GM23248 (cell line): ENCODE measurements at regions not wholly inside any gene's neighbourhood (a gene's known extent, or its start where the extent isn't known, plus 50 kb on each side); places are given as distances from the start of the nearest gene placed in this dataset.

Source experiments
- EZH2 ChIP-seq: fragments of 200-600 bp; sonication (generic); IDR thresholded peaks from 2 replicates; pipeline ENCODE4 v1.6.1; 2018; ENCODE audit warnings: antibody characterized with exemption, mild to moderate bottlenecking; ENCODE audit not compliant: insufficient read depth, poor library complexity, severe bottlenecking
- EZH2phosphoT487 ChIP-seq: fragments of 200-600 bp; sonication (generic); IDR thresholded peaks from 2 replicates; pipeline ENCODE4 v1.6.1; 2018; ENCODE audit warnings: antibody characterized with exemption, moderate library complexity, mild to moderate bottlenecking, low read depth; ENCODE audit not compliant: insufficient read depth

DNA sequence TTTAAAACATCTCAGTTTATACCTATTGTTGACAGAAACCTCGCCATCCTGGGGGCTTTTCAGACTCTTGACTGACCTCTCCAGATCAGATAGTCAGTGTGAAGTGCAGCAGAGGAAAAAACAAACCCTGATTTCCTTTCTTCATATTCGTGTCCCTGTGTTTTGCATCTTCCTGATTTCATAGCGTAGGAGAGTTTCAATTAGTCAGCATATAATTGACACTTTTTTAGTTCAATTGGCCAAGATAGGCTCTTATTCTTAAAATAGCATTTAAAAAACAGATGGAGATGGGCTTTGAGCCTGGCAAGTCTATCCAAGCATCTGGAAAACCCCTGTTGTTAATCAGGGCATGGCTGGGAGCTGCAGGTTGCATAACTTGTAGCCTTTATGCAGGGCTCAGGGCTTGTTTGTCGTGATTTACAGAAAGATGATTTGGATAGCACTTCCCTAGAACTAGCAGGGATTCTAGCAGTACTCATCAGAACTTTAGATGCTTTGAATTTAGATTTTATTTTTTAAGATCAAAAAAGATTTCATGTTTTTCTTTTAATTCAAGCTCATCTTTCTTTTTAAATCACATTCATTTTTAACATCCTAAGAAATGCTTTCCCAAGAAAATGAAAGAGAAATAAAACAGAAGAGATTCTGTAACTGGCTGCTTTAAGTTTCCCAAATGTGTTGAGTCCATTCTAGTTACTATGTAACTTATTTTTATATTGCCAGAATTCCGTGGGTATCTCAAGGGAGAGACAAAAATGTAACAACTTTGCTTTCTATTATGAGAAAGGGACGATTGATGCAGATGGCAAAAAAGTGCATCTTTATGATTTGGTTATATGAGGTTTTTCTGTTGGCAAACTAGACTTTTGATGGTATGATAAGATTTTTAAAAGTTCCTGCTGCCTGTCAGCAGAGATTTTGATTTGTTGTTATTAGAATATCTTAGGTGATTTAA, 270.8 kb upstream of the FZD8 start:
- TF ChIP-seq EZH2 (no peak), EZH2phosphoT487 (no peak)
